Right atrium auricular region (tissue), 2 donors: ENCODE measurements at regions not wholly inside any gene's neighbourhood (a gene's known extent, or its start where the extent isn't known, plus 50 kb on each side); places are given as distances from the start of the nearest gene placed in this dataset.

ENCODE experiments used
- DNase-seq: peaks from one replicate; pipeline ENCODE4 v3.0.0-alpha.2; 2019; ENCODE audit warnings: low spot score
- H3K27ac ChIP-seq, 2 donors: fragments of 200-600 bp; sonication (generic); 1 replicate in 1 of 2; 2 replicates in 1 of 2; pipeline ENCODE4 v1.5.1; 2016 to 2019
- H3K27me3 ChIP-seq, 2 donors: fragments of 200-600 bp; sonication (generic); one replicate each; pipeline versions ENCODE4 v1.5.1 to v1.6.0; 2017 to 2019
- H3K36me3 ChIP-seq: fragments of 200-600 bp; sonication (generic); one replicate; pipeline ENCODE4 v1.5.1; 2016
- H3K4me1 ChIP-seq, 2 donors: fragments of 200-600 bp; sonication (generic); one replicate each; pipeline versions ENCODE4 v1.5.1 to v1.6.0; 2017 to 2019
- H3K4me3 ChIP-seq, 2 donors: fragments of 200-600 bp; sonication (generic); 1 replicate in 1 of 2; 2 replicates in 1 of 2; pipeline ENCODE4 v1.5.1; 2017 to 2019; ENCODE audit warnings: mild to moderate bottlenecking in 1 of 2, moderate library complexity in 1 of 2
- H3K9me3 ChIP-seq, 2 donors: fragments of 200-600 bp; sonication (generic); one replicate each; pipeline ENCODE4 v1.5.1; 2019
- TF ChIP-seq, protein P1 (sequence below), 2 donors: fragments of 200-600 bp; sonication (generic); IDR thresholded peaks; one replicate each; pipeline ENCODE4 v1.5.1; 2019; ENCODE audit warnings: antibody characterized with exemption in 2 of 2

DNA sequence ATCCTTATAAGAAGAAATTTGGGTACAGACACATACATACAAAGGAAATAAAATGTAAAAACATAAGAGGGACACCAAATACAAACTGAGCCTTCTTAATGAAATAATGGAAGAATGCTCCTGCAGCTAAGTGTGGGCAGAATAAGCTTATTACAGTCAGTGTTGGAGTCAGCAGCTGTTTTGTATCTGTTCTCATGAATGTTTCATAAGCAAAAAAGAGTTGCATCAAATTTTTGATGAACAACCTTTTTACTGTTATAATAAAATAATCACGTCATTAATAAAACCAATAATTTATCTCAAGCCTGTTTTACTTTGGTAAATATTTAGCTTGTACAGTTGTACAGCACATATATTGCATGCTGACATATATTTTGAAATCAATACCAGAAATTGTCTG lies 545.6 kb downstream of the LRRC70 start:
- no peaks in the 10 kb centered on the region for H3K27me3 ChIP-seq
- no peak overlapping the region for H3K27ac ChIP-seq
- no peaks in the 10 kb centered on the region for H3K4me1 ChIP-seq
- no peak for DNase-seq
- H3K36me3 ChIP-seq: no peaks in the 10 kb centered on the region
- no peaks in the 10 kb centered on the region for H3K9me3 ChIP-seq
- H3K4me3 ChIP-seq: no peak overlapping the region
- TF ChIP-seq, protein P1, sequence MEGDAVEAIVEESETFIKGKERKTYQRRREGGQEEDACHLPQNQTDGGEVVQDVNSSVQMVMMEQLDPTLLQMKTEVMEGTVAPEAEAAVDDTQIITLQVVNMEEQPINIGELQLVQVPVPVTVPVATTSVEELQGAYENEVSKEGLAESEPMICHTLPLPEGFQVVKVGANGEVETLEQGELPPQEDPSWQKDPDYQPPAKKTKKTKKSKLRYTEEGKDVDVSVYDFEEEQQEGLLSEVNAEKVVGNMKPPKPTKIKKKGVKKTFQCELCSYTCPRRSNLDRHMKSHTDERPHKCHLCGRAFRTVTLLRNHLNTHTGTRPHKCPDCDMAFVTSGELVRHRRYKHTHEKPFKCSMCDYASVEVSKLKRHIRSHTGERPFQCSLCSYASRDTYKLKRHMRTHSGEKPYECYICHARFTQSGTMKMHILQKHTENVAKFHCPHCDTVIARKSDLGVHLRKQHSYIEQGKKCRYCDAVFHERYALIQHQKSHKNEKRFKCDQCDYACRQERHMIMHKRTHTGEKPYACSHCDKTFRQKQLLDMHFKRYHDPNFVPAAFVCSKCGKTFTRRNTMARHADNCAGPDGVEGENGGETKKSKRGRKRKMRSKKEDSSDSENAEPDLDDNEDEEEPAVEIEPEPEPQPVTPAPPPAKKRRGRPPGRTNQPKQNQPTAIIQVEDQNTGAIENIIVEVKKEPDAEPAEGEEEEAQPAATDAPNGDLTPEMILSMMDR (IDR thresholded peaks at IDR 0.05): no peak

DNA sequence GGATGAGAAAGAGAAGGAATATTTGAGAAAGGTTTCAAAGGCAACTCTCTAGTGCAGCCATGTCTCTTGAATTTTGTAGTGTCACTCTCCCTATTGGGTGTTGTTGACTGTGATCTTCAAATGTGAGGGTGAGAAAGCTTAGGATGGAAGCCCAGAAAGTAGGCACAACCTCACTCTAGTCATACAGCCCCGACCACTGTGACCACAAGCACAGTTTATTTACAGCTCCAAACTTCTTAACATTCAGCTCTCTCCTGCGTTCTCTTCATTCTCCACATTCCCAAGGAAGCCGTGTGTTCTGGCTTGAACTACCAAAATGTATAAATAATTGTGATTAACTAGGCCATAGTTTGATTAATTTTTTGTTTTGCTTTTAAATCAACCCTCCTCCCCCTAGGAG lies 542.9 kb downstream of the LRRC70 start:
- H3K36me3 ChIP-seq: no peaks in the 10 kb centered on the region
- TF ChIP-seq, protein P1 (IDR thresholded peaks at IDR 0.05): no peak
- H3K4me3 ChIP-seq: no peak overlapping the region
- H3K27me3 ChIP-seq: no peaks in the 10 kb centered on the region
- no peak for DNase-seq
- no peaks in the 10 kb centered on the region for H3K4me1 ChIP-seq
- H3K27ac ChIP-seq: no peak overlapping the region
- H3K9me3 ChIP-seq: no peaks in the 10 kb centered on the region

GRCh38 chr5:63118221-63118620 lies 539.6 kb downstream of the LRRC70 start:
- DNase-seq: no peak
- H3K36me3 ChIP-seq: no peaks in the 10 kb centered on the region

DNA sequence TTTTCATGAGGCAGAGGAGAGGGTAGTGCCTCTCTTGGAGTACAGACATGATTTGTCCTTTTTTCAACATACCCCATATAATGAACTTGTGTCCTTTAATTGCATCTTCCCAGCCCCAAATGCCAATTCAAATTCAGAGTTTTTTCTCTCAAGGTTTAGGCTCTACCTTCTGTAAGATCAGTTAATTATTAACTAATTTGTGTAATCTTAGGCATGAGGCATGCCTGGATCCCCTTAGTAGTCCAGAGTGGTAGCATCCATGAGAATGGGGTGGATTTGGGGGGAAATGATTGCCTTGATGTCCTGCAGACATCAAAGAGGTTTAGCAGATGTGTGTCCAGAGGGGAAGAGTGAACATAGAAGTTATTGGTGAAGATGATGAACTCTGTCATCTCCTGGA lies 533.3 kb downstream of the LRRC70 start:
- Histone ChIP-seq H3K36me3 (no peaks in the 10 kb centered on the region), H3K27me3 (no peaks in the 10 kb centered on the region), H3K27ac (no peak overlapping the region), H3K4me3 (no peak overlapping the region), H3K9me3 (no peaks in the 10 kb centered on the region), H3K4me1 (no peaks in the 10 kb centered on the region)
- no peak for DNase-seq
- TF ChIP-seq, protein P1 (IDR thresholded peaks at IDR 0.05): no peak

More at GRCh38 chr5:63118221-63118620, 539.6 kb downstream of the LRRC70 start:
- no peak overlapping the region for H3K4me3 ChIP-seq
- H3K9me3 ChIP-seq: no peaks in the 10 kb centered on the region
- no peaks in the 10 kb centered on the region for H3K27me3 ChIP-seq
- TF ChIP-seq, protein P1 (IDR thresholded peaks at IDR 0.05): no peak
- no peak overlapping the region for H3K27ac ChIP-seq
- H3K4me1 ChIP-seq: no peaks in the 10 kb centered on the region

DNA sequence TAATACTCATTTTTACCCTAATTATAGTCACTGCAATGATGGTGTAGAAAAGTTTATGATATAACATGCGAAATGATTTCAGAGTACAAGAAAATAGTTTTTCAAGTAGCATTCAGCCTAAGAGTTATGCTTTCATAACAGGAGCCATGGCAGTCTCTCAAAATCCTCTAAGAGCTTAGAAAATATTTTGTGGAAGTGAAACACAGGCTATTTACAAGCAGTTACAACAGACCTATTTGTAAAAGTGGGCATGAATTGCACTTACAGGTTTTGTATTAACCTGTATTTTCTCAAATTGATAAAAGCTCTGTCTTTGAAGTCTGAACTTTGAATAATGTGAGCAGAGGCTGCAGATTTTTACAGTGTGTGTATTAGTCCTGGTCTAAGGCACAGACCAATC lies 523.3 kb downstream of the LRRC70 start:
- no peaks in the 10 kb centered on the region for H3K4me1 ChIP-seq
- TF ChIP-seq, protein P1 (IDR thresholded peaks at IDR 0.05): no peak
- H3K27ac ChIP-seq: no peak overlapping the region
- no peaks in the 10 kb centered on the region for H3K9me3 ChIP-seq
- H3K36me3 ChIP-seq: no peaks in the 10 kb centered on the region
- no peak overlapping the region for H3K4me3 ChIP-seq
- no peaks in the 10 kb centered on the region for H3K27me3 ChIP-seq
- DNase-seq: no peak

DNA sequence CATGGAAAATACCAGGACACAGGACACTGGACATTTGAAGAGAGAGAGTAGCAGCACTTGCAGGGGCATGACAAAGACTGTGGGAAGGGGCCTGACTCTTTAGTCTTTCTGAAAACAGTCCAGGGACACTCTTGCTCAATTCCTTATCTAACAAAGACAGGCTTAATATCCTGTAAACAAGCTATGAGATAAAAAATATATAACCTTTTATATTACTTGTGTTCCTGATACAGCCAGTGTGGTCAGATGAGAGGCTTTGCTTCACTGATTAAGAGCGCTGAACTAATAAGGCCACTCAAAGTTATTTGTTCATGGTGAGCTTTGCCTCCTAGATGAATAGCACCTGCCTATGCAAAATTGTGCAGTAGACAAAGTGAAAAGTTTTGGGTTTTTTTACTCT lies 518.7 kb downstream of the LRRC70 start:
- Histone ChIP-seq H3K27ac (no peak overlapping the region), H3K27me3 (no peaks in the 10 kb centered on the region), H3K9me3 (no peaks in the 10 kb centered on the region), H3K4me3 (no peak overlapping the region), H3K4me1 (no peaks in the 10 kb centered on the region), H3K36me3 (no peaks in the 10 kb centered on the region)
- DNase-seq: no peak
- TF ChIP-seq, protein P1 (IDR thresholded peaks at IDR 0.05): no peak
